H1 (cell line): ENCODE measurements at regions not wholly inside any gene's neighbourhood (a gene's known extent, or its start where the extent isn't known, plus 50 kb on each side); places are given as distances from the start of the nearest gene placed in this dataset.

Source experiments
- CTCF ChIA-PET: fragments of 300-600 bp; sonication (Branson Sonifier 250); formaldehyde crosslinking; loops from one replicate; lab custom pipeline; 2021; ENCODE audit not compliant: partially characterized antibody; lab: Charles Lee
- POLR2A ChIA-PET: fragments of 300-600 bp; sonication (Branson Sonifier 250); formaldehyde crosslinking; loops from one replicate; lab custom pipeline; 2021; ENCODE audit warnings: inconsistent platforms; ENCODE audit not compliant: partially characterized antibody; lab: Charles Lee
- DNase-seq, 2 experiments: peaks; one replicate each; pipeline versions ENCODE4 v3.0.0 to v3.0.0-alpha.2; 2010 to 2022; ENCODE audit warnings: low spot score in 2 of 2, low read depth in 1 of 2, mixed read lengths in 1 of 2
- FAIRE-seq: peaks from 2 replicates; lab custom pipeline; 2011; peaks lifted over from hg19 to GRCh38; lab: Jason Lieb, UNC
- H2AFZ ChIP-seq: 2 replicates; pipeline ENCODE4 v1.8.1; 2012; ENCODE audit warnings: low read length, inconsistent platforms
- H2AK5ac ChIP-seq: 2 replicates; pipeline ENCODE4 v1.6.1; 2013; ENCODE audit warnings: low read depth, low read length
- H2BK120ac ChIP-seq: replicated peaks from 2 replicates; pipeline ENCODE3; 2013; ENCODE audit warnings: low read depth, low read length, inconsistent platforms
- H2BK12ac ChIP-seq: 2 replicates; pipeline ENCODE4 v1.6.1; 2013; ENCODE audit warnings: low read depth, low read length
- H2BK15ac ChIP-seq: 2 replicates; pipeline ENCODE4 v1.6.1; 2013; ENCODE audit warnings: low read length
- H2BK20ac ChIP-seq: 2 replicates; pipeline ENCODE4 v1.6.1; 2013; ENCODE audit warnings: low read length
- H2BK5ac ChIP-seq: 2 replicates; pipeline ENCODE4 v1.6.1; 2013; ENCODE audit warnings: low read depth, low read length
- H3K14ac ChIP-seq: 2 replicates; pipeline ENCODE4 v1.6.1; 2013; ENCODE audit warnings: inconsistent platforms; ENCODE audit not compliant: insufficient read length
- H3K18ac ChIP-seq: 2 replicates; pipeline ENCODE4 v1.6.1; 2013; ENCODE audit warnings: low read length; ENCODE audit errors: extremely low read depth
- H3K23ac ChIP-seq: 2 replicates; pipeline ENCODE4 v1.6.1; 2013; ENCODE audit warnings: inconsistent platforms; ENCODE audit not compliant: insufficient read length
- H3K23me2 ChIP-seq: 2 replicates; pipeline ENCODE4 v1.6.1; 2013; ENCODE audit warnings: low read depth, low read length
- H3K27ac ChIP-seq: 2 replicates; pipeline ENCODE4 v1.6.1; 2011; ENCODE audit warnings: low read depth, low read length, inconsistent platforms
- H3K27me3 ChIP-seq, 4 experiments: replicated peaks in 1 of 4; 1 replicate in 1 of 4; 2 replicates in 3 of 4; pipeline versions ENCODE4 v1.6.1 to v1.8.1; 2011 to 2013; ENCODE audit warnings: low read length in 3 of 4, mild to moderate bottlenecking in 3 of 4, inconsistent platforms in 2 of 4, mixed read lengths in 2 of 4, moderate library complexity in 1 of 4; ENCODE audit not compliant: control insufficient read depth in 3 of 4, insufficient read depth in 3 of 4; ENCODE audit errors: extremely low read depth in 1 of 4
- H3K36me3 ChIP-seq, 4 experiments: 2 replicates each; pipeline versions ENCODE4 v1.6.1 to v1.8.1; 2011 to 2013; ENCODE audit warnings: mild to moderate bottlenecking in 4 of 4, low read length in 3 of 4, moderate library complexity in 2 of 4, control low read depth in 1 of 4, inconsistent platforms in 1 of 4; ENCODE audit not compliant: insufficient read depth in 4 of 4, control insufficient read depth in 2 of 4
- H3K4ac ChIP-seq: replicated peaks from 2 replicates; pipeline ENCODE3; 2013; ENCODE audit warnings: low read length, low read depth, mixed read lengths, inconsistent platforms; ENCODE audit not compliant: insufficient read length
- H3K4me1 ChIP-seq, 4 experiments: replicated peaks in 1 of 4; 1 replicate in 1 of 4; 2 replicates in 3 of 4; pipeline versions ENCODE4 v1.6.1 to v1.8.1; 2011 to 2013; ENCODE audit warnings: low read length in 3 of 4, inconsistent platforms in 2 of 4, mixed read lengths in 1 of 4; ENCODE audit not compliant: insufficient read depth in 4 of 4, control insufficient read depth in 3 of 4
- H3K4me2 ChIP-seq, 2 experiments: 2 replicates each; pipeline versions ENCODE4 v1.6.1 to v1.8.1; 2011 to 2013; ENCODE audit warnings: low read depth in 2 of 2, low read length in 2 of 2, control low read depth in 1 of 2, inconsistent platforms in 1 of 2, mild to moderate bottlenecking in 1 of 2; ENCODE audit not compliant: insufficient read depth in 1 of 2
- H3K4me3 ChIP-seq, 4 experiments: fragments of 200-600, 300-600 bp in 1 of 4; sonication (generic), shearing (Covaris generic), sonication (Bioruptor Twin) in 1 of 4; 2 replicates each; pipeline versions ENCODE4 v1.5.1 to v1.8.1; 2011 to 2016; ENCODE audit warnings: low read length in 4 of 4, low read depth in 3 of 4, control low read depth in 2 of 4, inconsistent platforms in 2 of 4, mild to moderate bottlenecking in 2 of 4, mixed read lengths in 1 of 4, moderate library complexity in 1 of 4; ENCODE audit not compliant: insufficient read depth in 2 of 4; ENCODE audit errors: extremely low read depth in 1 of 4
- H3K56ac ChIP-seq: replicated peaks from 2 replicates; pipeline ENCODE3; 2013; ENCODE audit warnings: low read depth, mild to moderate bottlenecking, mixed read lengths, low read length, inconsistent platforms; ENCODE audit not compliant: insufficient read length
- H3K79me1 ChIP-seq: 2 replicates; pipeline ENCODE4 v1.6.1; 2013; ENCODE audit warnings: low read depth, low read length, control low read depth
- H3K79me2 ChIP-seq, 2 experiments: 2 replicates each; pipeline versions ENCODE4 v1.6.1 to v1.8.1; 2012 to 2013; ENCODE audit warnings: low read length in 2 of 2, mild to moderate bottlenecking in 2 of 2, inconsistent platforms in 1 of 2; ENCODE audit not compliant: insufficient read depth in 2 of 2, control insufficient read depth in 1 of 2
- H3K9ac ChIP-seq, 4 experiments: replicated peaks in 1 of 4; 1 replicate in 1 of 4; 2 replicates in 3 of 4; pipeline versions ENCODE4 v1.6.1 to v1.8.1; 2011 to 2013; ENCODE audit warnings: low read depth in 3 of 4, low read length in 3 of 4, control low read depth in 2 of 4, mild to moderate bottlenecking in 2 of 4, moderate library complexity in 2 of 4, inconsistent platforms in 1 of 4; ENCODE audit errors: extremely low read depth in 1 of 4
- H3K9me3 ChIP-seq, 2 experiments: 2 replicates each; pipeline versions ENCODE4 v1.6.1 to v1.8.1; 2012 to 2013; ENCODE audit warnings: mild to moderate bottlenecking in 2 of 2, moderate library complexity in 2 of 2, control low read depth in 1 of 2, inconsistent platforms in 1 of 2, low read depth in 1 of 2, low read length in 1 of 2, mixed read lengths in 1 of 2; ENCODE audit not compliant: insufficient read depth in 2 of 2
- H4K20me1 ChIP-seq, 2 experiments: replicated peaks in 1 of 2; 2 replicates each; pipeline versions ENCODE3 to v1.8.1; 2011 to 2013; ENCODE audit warnings: inconsistent platforms in 2 of 2, low read length in 2 of 2, mild to moderate bottlenecking in 1 of 2; ENCODE audit not compliant: insufficient read depth in 2 of 2, control insufficient read depth in 1 of 2
- H4K5ac ChIP-seq: 2 replicates; pipeline ENCODE4 v1.6.1; 2013; ENCODE audit warnings: low read length, low read depth, mixed read lengths, inconsistent platforms; ENCODE audit not compliant: insufficient read length
- H4K8ac ChIP-seq: 2 replicates; pipeline ENCODE4 v1.8.0; 2013; ENCODE audit warnings: mild to moderate bottlenecking, moderate library complexity, low read length, inconsistent platforms; ENCODE audit not compliant: insufficient read depth; ENCODE audit errors: extremely low read depth
- H4K91ac ChIP-seq: replicated peaks from 2 replicates; pipeline ENCODE3; 2013; ENCODE audit warnings: low read length, mixed read lengths, inconsistent platforms; ENCODE audit not compliant: insufficient read length
- CBX8 ChIP-seq: fragments of 300-800, 300-1000 bp; sonication (generic); IDR thresholded peaks from 2 replicates; pipeline ENCODE4 v1.7.1; 2016; ENCODE audit warnings: low read depth, low read length, borderline replicate concordance
- KDM5A ChIP-seq: fragments of 200-600 bp; IDR thresholded peaks from 2 replicates; pipeline ENCODE4 v1.7.1; 2012; ENCODE audit warnings: mild to moderate bottlenecking, low read length, inconsistent platforms, mixed read lengths
- MAX ChIP-seq: IDR thresholded peaks from 2 replicates; pipeline ENCODE4 v1.6.1; 2012; ENCODE audit warnings: inconsistent platforms
- NRF1 ChIP-seq: IDR thresholded peaks from 2 replicates; pipeline ENCODE4 v1.6.1; 2011; ENCODE audit warnings: mild to moderate bottlenecking, low read depth, low read length, improper control_type of control experiment
- RBBP5 ChIP-seq: IDR thresholded peaks from 2 replicates; pipeline ENCODE4 v1.7.1; 2012; ENCODE audit warnings: low read depth, mild to moderate bottlenecking, inconsistent platforms, low read length, moderate library complexity, borderline replicate concordance
- SRF ChIP-seq: IDR thresholded peaks from 2 replicates; pipeline ENCODE4 v1.6.1; 2011; ENCODE audit warnings: mild to moderate bottlenecking, low read depth, low read length, moderate library complexity
- SUZ12 ChIP-seq: fragments of 200-600 bp; sonication (generic); IDR thresholded peaks from 2 replicates; pipeline ENCODE4 v1.6.1; 2012; ENCODE audit warnings: mild to moderate bottlenecking, inconsistent platforms, low read length, moderate library complexity, mixed read lengths
- WGBS, 2 experiments: shearing (Covaris generic) in 1 of 2; methylation state at CpG; one replicate each; pipeline versions ENCODE4 v1.1.6 to v1.1.7; 2013 to 2015; ENCODE audit warnings: low lambda C conversion rate in 2 of 2, mixed read lengths in 2 of 2, inconsistent platforms in 1 of 2, low coverage in 1 of 2, missing lambda C conversion rate in 1 of 2; ENCODE audit not compliant: insufficient replicate concordance in 2 of 2, insufficient coverage in 1 of 2, insufficient read length in 1 of 2; ENCODE audit errors: extremely low coverage in 1 of 2, missing lambda C conversion rate in 1 of 2; 5-methylcytosine and 5-hydroxymethylcytosine counted together

GRCh38 chr7:16172366-16172765 is 249.0 kb downstream of the CRPPA start:
- no peak for TF ChIP-seq KDM5A
- no peak for TF ChIP-seq SUZ12
- TF ChIP-seq SRF, result no peak
- no peak for TF ChIP-seq CBX8
- no peak for TF ChIP-seq NRF1
- no peak for TF ChIP-seq MAX
- no peak for TF ChIP-seq RBBP5
- Histone ChIP-seq H3K9me3 (peaks cover 0 to 7% of the 10 kb centered on the region in 2 experiments; a peak in 3 of 4 replicates), H3K4me1 (no peaks in the 10 kb centered on the region), H2BK120ac (no peak overlapping the region), H3K18ac (no peak overlapping the region), H3K36me3 (no peaks in the 10 kb centered on the region), H3K79me2 (no peaks in the 10 kb centered on the region), H4K8ac (no peak overlapping the region), H3K23ac (no peak overlapping the region), H2BK12ac (no peak overlapping the region), H4K20me1 (no peaks in the 10 kb centered on the region), H2BK5ac (no peak overlapping the region), H2AFZ (no peak overlapping the region), H3K9ac (no peak overlapping the region), H3K4ac (no peak overlapping the region), H2AK5ac (no peak overlapping the region), H3K79me1 (no peaks in the 10 kb centered on the region), H2BK15ac (no peak overlapping the region), H2BK20ac (no peak overlapping the region), H3K4me2 (no peak overlapping the region), H3K23me2 (no peaks in the 10 kb centered on the region), H4K91ac (no peak overlapping the region), H3K56ac (no peak overlapping the region), H4K5ac (no peak overlapping the region), H3K27me3 (no peaks in the 10 kb centered on the region), H3K4me3 (no peak overlapping the region), H3K14ac (no peak overlapping the region), H3K27ac (no peak overlapping the region)
- ChIA-PET CTCF (no interaction called here), POLR2A (no interaction called here)
- WGBS, 2 experiments, result 94% methylated on average over 2 of the region's 2 CpGs; no CpG with 5 or more reads in 1 of the 2 experiments
- DNase-seq (no peak), FAIRE-seq (no peak)
